HEK293 (cell line): ENCODE measurements at regions not wholly inside any gene's neighbourhood (a gene's known extent, or its start where the extent isn't known, plus 50 kb on each side); places are given as distances from the start of the nearest gene placed in this dataset.

Source experiments
- CTCF ChIA-PET: fragments of 350-600 bp; formaldehyde crosslinking; extraction: SDS; loops from one replicate; lab custom pipeline; 2021; ENCODE audit warnings: antibody characterized with exemption; lab: Yijun Ruan, JAX
- POLR2A ChIA-PET: fragments of 300-600 bp; formaldehyde crosslinking; extraction: SDS; loops from one replicate; lab custom pipeline; 2020; ENCODE audit warnings: antibody characterized with exemption, inconsistent platforms; lab: Yijun Ruan, JAX
- H3K27ac ChIP-seq: fragments of 200-500 bp; sonication (Bioruptor generic); 2 replicates; pipeline ENCODE4 v1.5.1; 2014; ENCODE audit warnings: low read depth, low read length, control low read depth, inconsistent platforms; ENCODE audit errors: extremely low read depth
- H3K36me3 ChIP-seq, 2 experiments: fragments of 200-500 bp in 1 of 2; sonication (Bioruptor generic) in 1 of 2; 1 replicate in 1 of 2; 2 replicates in 1 of 2; pipeline ENCODE4 v1.5.1; 2014 to 2017; ENCODE audit warnings: inconsistent platforms in 2 of 2, low read length in 2 of 2; ENCODE audit not compliant: control insufficient read depth in 2 of 2, insufficient read depth in 1 of 2
- H3K4me1 ChIP-seq: fragments of 200-500 bp; sonication (Bioruptor generic); 2 replicates; pipeline ENCODE4 v1.5.1; 2014; ENCODE audit warnings: mild to moderate bottlenecking, low read length, inconsistent platforms; ENCODE audit not compliant: control insufficient read depth, insufficient read depth
- H3K4me3 ChIP-seq: 2 replicates; pipeline ENCODE4 v1.5.1; 2011; ENCODE audit warnings: low read depth, mild to moderate bottlenecking, control low read depth, low read length, moderate library complexity
- H3K9me3 ChIP-seq: fragments of 200-500 bp; sonication (Bioruptor generic); 2 replicates; pipeline ENCODE4 v1.5.1; 2014; ENCODE audit warnings: low read depth, low read length, inconsistent platforms; ENCODE audit not compliant: control insufficient read depth, insufficient read depth
- FEZF1 ChIP-seq: fragments of 450-650 bp; formaldehyde crosslinking; IDR thresholded peaks from 2 replicates; pipeline ENCODE4 v1.5.1; 2016; ENCODE audit warnings: missing biosample characterization, missing genetic modification characterization
- REST ChIP-seq: fragments of 450-650 bp; formaldehyde crosslinking; IDR thresholded peaks from 2 replicates; pipeline ENCODE4 v1.5.1; 2016; ENCODE audit warnings: missing biosample characterization, missing genetic modification characterization
- SETDB1 ChIP-seq: IDR thresholded peaks from one replicate; pipeline ENCODE4 v1.6.1; 2017; ENCODE audit warnings: mild to moderate bottlenecking, low read length, moderate library complexity, mixed read lengths; ENCODE audit not compliant: insufficient read length
- ZBTB7A ChIP-seq: fragments of 450-650 bp; formaldehyde crosslinking; IDR thresholded peaks from 2 replicates; pipeline ENCODE4 v1.5.1; 2016; ENCODE audit warnings: low read depth, missing biosample characterization, missing genetic modification characterization
- ZBTB8A ChIP-seq: fragments of 450-650 bp; formaldehyde crosslinking; IDR thresholded peaks from 2 replicates; pipeline ENCODE4 v1.5.1; 2016; ENCODE audit warnings: missing biosample characterization, missing genetic modification characterization
- ZFP3 ChIP-seq: fragments of 450-650 bp; formaldehyde crosslinking; IDR thresholded peaks from 2 replicates; pipeline ENCODE4 v1.5.1; 2016; ENCODE audit warnings: low read depth, missing biosample characterization, missing genetic modification characterization
- ZNF132 ChIP-seq: fragments of 450-650 bp; formaldehyde crosslinking; IDR thresholded peaks from 2 replicates; pipeline ENCODE4 v1.5.1; 2017; ENCODE audit warnings: missing biosample characterization, missing genetic modification characterization, borderline replicate concordance
- ZNF335 ChIP-seq: fragments of 450-650 bp; formaldehyde crosslinking; conservative IDR thresholded peaks from 2 replicates; pipeline ENCODE4 v1.5.1; 2016; ENCODE audit warnings: missing biosample characterization, missing genetic modification characterization
- ZNF449 ChIP-seq: fragments of 450-650 bp; formaldehyde crosslinking; IDR thresholded peaks from 2 replicates; pipeline ENCODE4 v1.5.1; 2017; ENCODE audit warnings: missing biosample characterization, mild to moderate bottlenecking, missing genetic modification characterization, moderate library complexity
- ZNF488 ChIP-seq: fragments of 450-650 bp; formaldehyde crosslinking; IDR thresholded peaks from 2 replicates; pipeline ENCODE4 v1.5.1; 2016; ENCODE audit warnings: missing biosample characterization, missing genetic modification characterization
- ZNF561 ChIP-seq: fragments of 450-650 bp; IDR thresholded peaks from 2 replicates; pipeline ENCODE4 v1.5.1; 2018; ENCODE audit warnings: missing biosample characterization, missing genetic modification characterization, borderline replicate concordance
- ZNF585B ChIP-seq: fragments of 450-650 bp; formaldehyde crosslinking; IDR thresholded peaks from 2 replicates; pipeline ENCODE4 v1.5.1; 2016; ENCODE audit warnings: missing biosample characterization, missing genetic modification characterization
- ZNF645 ChIP-seq: fragments of 450-650 bp; formaldehyde crosslinking; IDR thresholded peaks from 2 replicates; pipeline ENCODE4; 2016; ENCODE audit warnings: missing biosample characterization, missing genetic modification characterization
- TF ChIP-seq, protein P1 (sequence below): fragments of 450-650 bp; formaldehyde crosslinking; IDR thresholded peaks from 2 replicates; pipeline ENCODE4 v1.5.1; 2016; ENCODE audit warnings: missing biosample characterization, missing genetic modification characterization
- TF ChIP-seq, protein P2 (sequence below): fragments of 450-650 bp; formaldehyde crosslinking; IDR thresholded peaks from 2 replicates; pipeline ENCODE4 v1.5.1; 2017; ENCODE audit warnings: missing biosample characterization, missing genetic modification characterization

DNA sequence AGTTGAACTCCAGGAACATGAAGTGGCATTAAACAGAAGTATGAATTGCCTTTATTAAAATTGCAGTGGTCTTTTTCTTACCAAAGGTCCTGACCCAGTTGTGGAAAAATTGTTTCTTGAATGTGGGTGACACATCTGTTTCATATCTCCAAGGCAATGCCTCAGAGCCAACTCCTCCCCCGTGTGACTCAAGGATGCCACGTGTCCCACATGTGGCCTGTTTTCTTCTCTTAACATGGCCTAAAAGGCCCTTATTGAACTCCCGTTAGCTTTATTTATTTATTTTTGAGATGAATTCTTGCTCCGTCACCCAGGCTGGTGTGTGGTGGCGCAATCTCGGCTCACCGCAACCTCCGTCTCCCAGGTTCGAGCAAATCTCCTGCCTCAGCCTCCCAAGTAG is 128.4 kb upstream of the ESR1 start (continued):
- TF ChIP-seq ZNF561 (no peak), ZBTB8A (no peak), ZBTB7A (tag by site-specific recombination) (no peak), ZNF585B (tag by site-specific recombination) (no peak), ZNF335 (tag by site-specific recombination) (no peak), ZNF132 (tag by site-specific recombination) (no peak), ZNF488 (no peak), REST (tag by site-specific recombination) (no peak), ZFP3 (tag by site-specific recombination) (no peak), FEZF1 (no peak)
- TF ChIP-seq, protein P1, sequence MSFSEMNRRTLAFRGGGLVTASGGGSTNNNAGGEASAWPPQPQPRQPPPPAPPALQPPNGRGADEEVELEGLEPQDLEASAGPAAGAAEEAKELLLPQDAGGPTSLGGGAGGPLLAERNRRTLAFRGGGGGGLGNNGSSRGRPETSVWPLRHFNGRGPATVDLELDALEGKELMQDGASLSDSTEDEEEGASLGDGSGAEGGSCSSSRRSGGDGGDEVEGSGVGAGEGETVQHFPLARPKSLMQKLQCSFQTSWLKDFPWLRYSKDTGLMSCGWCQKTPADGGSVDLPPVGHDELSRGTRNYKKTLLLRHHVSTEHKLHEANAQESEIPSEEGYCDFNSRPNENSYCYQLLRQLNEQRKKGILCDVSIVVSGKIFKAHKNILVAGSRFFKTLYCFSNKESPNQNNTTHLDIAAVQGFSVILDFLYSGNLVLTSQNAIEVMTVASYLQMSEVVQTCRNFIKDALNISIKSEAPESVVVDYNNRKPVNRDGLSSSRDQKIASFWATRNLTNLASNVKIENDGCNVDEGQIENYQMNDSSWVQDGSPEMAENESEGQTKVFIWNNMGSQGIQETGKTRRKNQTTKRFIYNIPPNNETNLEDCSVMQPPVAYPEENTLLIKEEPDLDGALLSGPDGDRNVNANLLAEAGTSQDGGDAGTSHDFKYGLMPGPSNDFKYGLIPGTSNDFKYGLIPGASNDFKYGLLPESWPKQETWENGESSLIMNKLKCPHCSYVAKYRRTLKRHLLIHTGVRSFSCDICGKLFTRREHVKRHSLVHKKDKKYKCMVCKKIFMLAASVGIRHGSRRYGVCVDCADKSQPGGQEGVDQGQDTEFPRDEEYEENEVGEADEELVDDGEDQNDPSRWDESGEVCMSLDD (tag by site-specific recombination) = no peak
- TF ChIP-seq, all 188 proteins: peak for 0

DNA sequence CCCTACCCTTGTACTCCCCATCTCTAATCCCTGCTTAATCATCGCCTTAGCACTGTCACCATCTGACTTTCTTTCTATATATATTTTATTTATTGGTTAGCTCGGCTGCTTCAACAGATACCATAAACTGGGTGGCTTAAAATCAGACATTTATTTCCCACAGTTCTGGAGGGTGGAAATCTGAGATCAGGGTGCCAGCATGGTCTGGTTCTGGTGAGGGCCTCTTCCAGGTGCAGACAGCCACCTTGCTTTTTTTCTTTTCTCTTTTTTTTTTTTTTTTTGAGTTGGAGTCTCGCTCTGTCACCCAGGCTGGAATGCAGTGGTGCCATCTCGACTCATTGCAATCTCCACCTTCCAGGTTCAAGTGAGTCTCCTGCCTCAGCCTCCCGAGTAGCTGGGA is 127.5 kb upstream of the ESR1 start:
- H3K9me3 ChIP-seq = no peaks in the 10 kb centered on the region
- CTCF ChIA-PET = interaction anchor here (1.3 kb wide), 1 partner anchor 445 kb away, joined by 5 read pairs; no protein-coding TSS in a partner anchor
- no peaks in the 10 kb centered on the region for H3K4me1 ChIP-seq
- H3K36me3 ChIP-seq = no peaks in the 10 kb centered on the region
- no peak for TF ChIP-seq SETDB1
- no peak for TF ChIP-seq ZNF645 (tag by site-specific recombination)
- no peak for TF ChIP-seq ZNF449 (tag by site-specific recombination)
- TF ChIP-seq, protein P2, sequence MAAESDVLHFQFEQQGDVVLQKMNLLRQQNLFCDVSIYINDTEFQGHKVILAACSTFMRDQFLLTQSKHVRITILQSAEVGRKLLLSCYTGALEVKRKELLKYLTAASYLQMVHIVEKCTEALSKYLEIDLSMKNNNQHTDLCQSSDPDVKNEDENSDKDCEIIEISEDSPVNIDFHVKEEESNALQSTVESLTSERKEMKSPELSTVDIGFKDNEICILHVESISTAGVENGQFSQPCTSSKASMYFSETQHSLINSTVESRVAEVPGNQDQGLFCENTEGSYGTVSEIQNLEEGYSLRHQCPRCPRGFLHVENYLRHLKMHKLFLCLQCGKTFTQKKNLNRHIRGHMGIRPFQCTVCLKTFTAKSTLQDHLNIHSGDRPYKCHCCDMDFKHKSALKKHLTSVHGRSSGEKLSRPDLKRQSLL (tag by site-specific recombination) = no peak
- TF ChIP-seq, all 188 proteins: peak for 0
- POLR2A ChIA-PET = no interaction called here
- H3K4me3 ChIP-seq = no peak overlapping the region
- H3K27ac ChIP-seq = no peak overlapping the region
